NOMO-1 treated with dmso at 0.1 percent for 144 hours (cell line): ENCODE measurements at regions not wholly inside any gene's neighbourhood (a gene's known extent, or its start where the extent isn't known, plus 50 kb on each side); places are given as distances from the start of the nearest gene placed in this dataset.
"Not testable (repeated sequence)": the region's sequence is repeated elsewhere in the genome, so short reads cannot be mapped to it uniquely, and the experiment has no call there.

Source experiments
- DNase-seq: peaks from one replicate; lab custom pipeline; 2025; ENCODE audit not compliant: unreplicated experiment; lab: John Stamatoyannopoulos, UW

- no peak for DNase-seq
Measured at GRCh38 chr5:96483878-96484277, 50.8 kb upstream of the PCSK1 start.

GRCh38 chr5:96487859-96488258 is 54.8 kb upstream of the PCSK1 start:
- DNase-seq = no peak

DNA sequence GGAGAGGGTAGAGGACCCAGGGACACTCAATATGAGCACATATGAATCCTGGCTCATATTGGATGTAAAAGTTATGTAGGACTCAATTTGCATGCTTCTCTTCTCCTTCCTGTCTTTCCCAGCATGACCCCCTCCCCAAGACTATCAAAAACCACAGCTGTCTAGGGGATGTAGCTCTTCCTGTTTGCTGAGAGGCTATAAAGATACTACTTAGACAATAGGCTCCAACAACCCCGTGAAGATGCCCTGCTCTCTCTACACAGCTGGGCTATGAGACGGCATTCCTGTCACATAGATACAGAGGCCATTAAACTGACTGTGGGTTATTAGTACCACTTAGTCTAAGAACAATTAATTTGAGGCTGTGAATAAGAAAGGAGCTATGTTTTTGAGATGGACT is 56.5 kb upstream of the PCSK1 start:
- DNase-seq = no peak

DNA sequence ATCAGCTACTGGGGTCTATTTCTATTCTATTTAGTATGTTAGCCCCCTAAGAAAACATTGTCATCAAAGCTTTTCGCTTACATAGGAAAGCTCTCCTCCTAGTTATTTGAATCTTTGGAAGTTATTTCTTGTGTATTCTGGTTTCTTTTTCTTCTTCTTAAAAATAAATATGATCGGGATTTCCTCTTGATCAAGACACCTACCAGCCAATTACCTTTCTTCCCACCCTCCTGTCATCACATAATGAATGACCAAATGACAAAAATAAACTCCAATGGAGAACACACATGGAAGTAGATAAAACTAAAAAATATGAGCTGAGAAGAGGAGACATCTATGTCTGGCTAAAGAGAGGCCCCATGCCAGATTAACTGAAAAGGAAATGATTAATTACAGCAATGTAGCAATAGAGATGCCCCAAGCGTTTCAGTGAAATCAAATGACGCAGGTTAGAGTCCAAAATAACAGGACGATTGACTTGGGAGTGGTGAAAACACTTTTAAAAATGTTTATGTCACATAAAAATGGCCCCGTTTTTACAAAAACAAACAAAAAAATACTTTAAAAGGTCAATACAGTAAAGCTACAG is 59.5 kb upstream of the PCSK1 start:
- DNase-seq = no peak

GRCh38 chr5:96493219-96493790 is 60.3 kb upstream of the PCSK1 start:
- DNase-seq = no peak

GRCh38 chr5:96495412-96495811 is 62.4 kb upstream of the PCSK1 start:
- DNase-seq = not testable (repeated sequence)

DNA sequence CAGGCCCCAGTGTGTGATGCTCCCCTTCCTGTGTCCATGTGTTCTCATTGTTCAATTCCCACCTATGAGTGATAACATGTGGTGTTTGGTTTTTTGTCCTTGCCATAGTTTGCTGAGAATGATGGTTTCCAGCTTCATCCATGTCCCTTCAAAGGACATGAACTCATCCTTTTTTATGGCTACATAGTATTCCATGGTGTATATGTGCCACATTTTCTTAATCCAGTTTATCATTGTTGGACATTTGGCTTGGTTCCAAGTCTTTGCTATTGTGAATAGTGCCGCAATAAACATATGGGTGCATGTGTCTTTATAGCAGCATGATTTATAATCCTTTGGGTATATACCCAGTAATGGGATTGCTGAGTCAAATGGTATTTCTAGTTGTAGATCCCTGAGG is 64.0 kb upstream of the PCSK1 start:
- not testable (repeated sequence) for DNase-seq

GRCh38 chr5:96499753-96500345 is 66.8 kb upstream of the PCSK1 start:
- no peak for DNase-seq

- DNase-seq = no peak
Measured at GRCh38 chr5:96501991-96502646, 69.1 kb upstream of the PCSK1 start.

- no peak for DNase-seq
Measured at GRCh38 chr5:96503501-96504236, 70.6 kb upstream of the PCSK1 start.

- no peak for DNase-seq
Measured at GRCh38 chr5:96506376-96506775, 73.3 kb upstream of the PCSK1 start.

- no peak for DNase-seq
Measured at GRCh38 chr5:96506866-96507527, 73.9 kb upstream of the PCSK1 start.

- no peak for DNase-seq
Measured at GRCh38 chr5:96509316-96509715, 76.3 kb upstream of the PCSK1 start.

DNA sequence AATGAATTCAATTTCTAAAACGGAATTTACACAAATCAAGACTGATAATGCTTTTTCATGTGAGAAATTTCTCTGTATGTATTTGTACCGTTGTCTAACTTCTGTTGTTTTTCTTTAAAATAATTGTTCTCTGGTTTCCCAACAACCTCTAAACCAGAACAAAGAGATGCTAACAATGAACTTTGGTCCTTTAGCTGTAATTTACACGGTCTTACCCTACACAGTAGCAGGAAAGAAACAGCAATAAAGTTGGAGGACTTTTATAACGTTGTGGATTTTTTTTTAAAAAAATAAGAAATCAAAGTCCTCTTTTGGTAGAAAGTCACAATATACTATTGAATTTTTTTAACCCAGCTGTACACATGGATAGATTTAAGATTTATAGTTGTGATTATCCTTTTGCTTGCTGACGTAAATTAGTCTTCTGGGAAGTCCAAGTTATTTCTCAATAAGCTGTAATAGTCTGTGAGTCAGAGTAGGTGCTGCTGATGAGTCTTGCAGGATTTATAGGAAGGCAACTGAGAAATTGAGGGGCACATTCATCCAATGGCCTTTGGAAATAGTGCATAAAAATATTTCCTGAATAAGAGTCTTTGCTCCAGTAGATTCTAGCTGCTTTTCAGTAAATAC is 76.8 kb upstream of the PCSK1 start:
- DNase-seq = peak; percentile 30

- DNase-seq = no peak
Measured at GRCh38 chr5:96516631-96517071, 83.6 kb upstream of the PCSK1 start.

DNA sequence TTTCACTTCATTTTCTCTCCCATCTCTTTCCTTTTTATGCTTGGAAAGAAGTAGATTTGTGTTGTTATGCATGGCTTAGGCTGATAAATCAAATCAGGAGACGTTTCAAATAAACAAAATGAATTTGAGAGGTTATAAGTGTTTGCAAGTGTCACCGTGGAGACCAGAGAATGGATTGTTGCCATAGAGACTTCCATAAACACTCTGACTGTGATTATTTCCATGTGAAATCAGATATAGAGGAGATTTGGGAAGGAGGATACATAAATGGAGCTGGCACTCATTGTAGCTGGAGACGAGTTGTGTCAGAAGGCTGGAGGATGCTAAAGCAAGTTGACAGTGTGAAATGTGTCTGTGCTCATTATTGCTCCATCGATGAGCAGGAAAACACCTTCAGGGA is 84.2 kb upstream of the PCSK1 start:
- no peak for DNase-seq

- no peak for DNase-seq
Measured at GRCh38 chr5:96520345-96520744, 87.3 kb upstream of the PCSK1 start.

GRCh38 chr5:96522635-96523355 is 89.7 kb upstream of the PCSK1 start:
- no peak for DNase-seq

GRCh38 chr5:96527768-96528661 is 95.0 kb upstream of the PCSK1 start:
- DNase-seq = no peak
